CD4-positive, alpha-beta memory T cell (primary cell): ENCODE measurements at regions not wholly inside any gene's neighbourhood (a gene's known extent, or its start where the extent isn't known, plus 50 kb on each side); places are given as distances from the start of the nearest gene placed in this dataset.
"Not testable (repeated sequence)": the region's sequence is repeated elsewhere in the genome, so short reads cannot be mapped to it uniquely, and the experiment has no call there.

ENCODE experiments used
- CTCF ChIA-PET: fragments of 350-600 bp; sonication (Branson Sonifier 250); formaldehyde crosslinking; loops from one replicate; lab custom pipeline; 2021; ENCODE audit warnings: inconsistent platforms; ENCODE audit not compliant: partially characterized antibody; lab: Charles Lee
- POLR2A ChIA-PET: fragments of 350-600 bp; sonication (Branson Sonifier 250); formaldehyde crosslinking; loops from one replicate; lab custom pipeline; 2021; ENCODE audit not compliant: partially characterized antibody; lab: Charles Lee
- DNase-seq, 5 donors: peaks; one replicate each; pipeline versions ENCODE4 v3.0.0 to v3.0.0-alpha.2; 2020 to 2022; ENCODE audit warnings: mixed read lengths in 1 of 5
- H3K27ac ChIP-seq: one replicate; pipeline ENCODE4 v1.7.0; 2013; ENCODE audit warnings: low read depth, low read length
- H3K27me3 ChIP-seq: 2 replicates; pipeline ENCODE4 v1.7.0; 2013; ENCODE audit warnings: mild to moderate bottlenecking, low read length, moderate library complexity; ENCODE audit not compliant: insufficient read depth
- H3K36me3 ChIP-seq: 2 replicates; pipeline ENCODE4 v1.7.0; 2013; ENCODE audit warnings: mild to moderate bottlenecking, low read length, moderate library complexity; ENCODE audit not compliant: insufficient read depth
- H3K4me1 ChIP-seq: 2 replicates; pipeline ENCODE4 v1.7.0; 2013; ENCODE audit warnings: mild to moderate bottlenecking, low read length, moderate library complexity; ENCODE audit not compliant: insufficient read depth
- H3K4me3 ChIP-seq, 2 donors: one replicate each; pipeline ENCODE4 v1.7.0; 2013; ENCODE audit warnings: low read length in 2 of 2, mild to moderate bottlenecking in 1 of 2
- H3K9me3 ChIP-seq, 2 donors: one replicate each; pipeline ENCODE4 v1.7.0; 2013; ENCODE audit warnings: low read length in 2 of 2, control low read depth in 1 of 2; ENCODE audit not compliant: control insufficient read depth in 1 of 2
- H3K27ac Mint-ChIP-seq, 7 donors: one replicate each; pipeline ENCODE4 v1.8.0; 2020 to 2021; ENCODE audit warnings: mixed read lengths in 7 of 7, mild to moderate bottlenecking in 6 of 7, inconsistent platforms in 3 of 7, moderate library complexity in 3 of 7
- H3K27me3 Mint-ChIP-seq, 2 donors: one replicate each; pipeline ENCODE4 v1.8.0; 2020 to 2021; ENCODE audit warnings: mixed read lengths in 2 of 2
- H3K36me3 Mint-ChIP-seq, 2 donors: one replicate each; pipeline ENCODE4 v1.8.0; 2020 to 2021; ENCODE audit warnings: mixed read lengths in 2 of 2, inconsistent platforms in 1 of 2, mild to moderate bottlenecking in 1 of 2
- H3K4me1 Mint-ChIP-seq, 4 donors: one replicate each; pipeline ENCODE4 v1.8.0; 2020 to 2021; ENCODE audit warnings: mixed read lengths in 4 of 4, mild to moderate bottlenecking in 1 of 4
- H3K4me3 Mint-ChIP-seq, 8 donors: one replicate each; pipeline ENCODE4 v1.8.0; 2020 to 2021; ENCODE audit warnings: mixed read lengths in 8 of 8, mild to moderate bottlenecking in 7 of 8, moderate library complexity in 6 of 8, inconsistent platforms in 3 of 8
- H3K9me3 Mint-ChIP-seq, 8 donors: one replicate each; pipeline ENCODE4 v1.8.0; 2020 to 2021; ENCODE audit warnings: mixed read lengths in 8 of 8, mild to moderate bottlenecking in 5 of 8, inconsistent platforms in 3 of 8, moderate library complexity in 1 of 8
- intact Hi-C: fragments of 100-400 bp; cut with micrococcal nuclease; formaldehyde crosslinking; loops from one replicate; pipeline ENCODE4 v1.15.1; 2023

DNA sequence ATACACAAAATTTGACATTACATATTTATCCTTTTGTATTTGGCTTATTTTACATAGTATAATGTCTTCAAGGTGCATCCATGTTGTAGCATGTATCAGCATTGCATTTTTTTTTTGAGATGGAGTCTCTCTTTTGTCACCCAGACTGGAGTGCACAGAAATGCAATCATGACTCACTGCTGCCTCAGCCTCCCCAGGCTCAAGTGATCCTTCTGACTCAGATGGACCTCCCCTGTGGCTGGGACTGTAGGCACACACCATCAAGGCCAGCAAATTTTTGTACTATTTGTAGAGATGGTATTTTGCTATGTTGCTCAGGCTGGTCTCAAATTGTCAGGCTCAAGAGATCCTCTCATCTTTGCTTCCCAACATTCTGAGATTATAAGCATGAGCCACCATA lies 214.4 kb upstream of the ALG10B start:
- H3K4me3 Mint-ChIP-seq, result no peak overlapping the region
- Histone ChIP-seq H3K36me3 (no peaks in the 10 kb centered on the region), H3K9me3 (no peaks in the 10 kb centered on the region), H3K27me3 (no peaks in the 10 kb centered on the region), H3K4me3 (no peak overlapping the region), H3K4me1 (no peaks in the 10 kb centered on the region), H3K27ac (no peak overlapping the region)
- no peaks in the 10 kb centered on the region for H3K27me3 Mint-ChIP-seq
- CTCF ChIA-PET, result no interaction called here
- H3K36me3 Mint-ChIP-seq, result no peaks in the 10 kb centered on the region
- peaks cover 0 to 12% (median 5%) of the 10 kb centered on the region in 8 donors for H3K9me3 Mint-ChIP-seq
- intact Hi-C loops, result no loop called here
- POLR2A ChIA-PET, result no interaction called here
- H3K27ac Mint-ChIP-seq, result no peak overlapping the region
- no peak for DNase-seq
- H3K4me1 Mint-ChIP-seq, result no peaks in the 10 kb centered on the region

GRCh38 chr12:38110026-38110699 lies 206.4 kb upstream of the ALG10B start:
- intact Hi-C loops, result no loop called here
- no peak for DNase-seq
- Histone ChIP-seq H3K27me3 (no peaks in the 10 kb centered on the region), H3K4me3 (no peak overlapping the region), H3K36me3 (no peaks in the 10 kb centered on the region), H3K4me1 (no peaks in the 10 kb centered on the region), H3K9me3 (no peaks in the 10 kb centered on the region), H3K27ac (no peak overlapping the region)
- no peaks in the 10 kb centered on the region for H3K36me3 Mint-ChIP-seq
- H3K27me3 Mint-ChIP-seq, result peaks cover 0 to 1% of the 10 kb centered on the region in 2 donors
- ChIA-PET POLR2A (no interaction called here), CTCF (no interaction called here)
- peaks cover 0 to 3% (median 0%) of the 10 kb centered on the region in 8 donors for H3K9me3 Mint-ChIP-seq
- no peaks in the 10 kb centered on the region for H3K4me1 Mint-ChIP-seq
- H3K27ac Mint-ChIP-seq, result no peak overlapping the region
- no peak overlapping the region for H3K4me3 Mint-ChIP-seq

- Mint-ChIP-seq H3K27me3 (peaks cover 1 to 2% of the 10 kb centered on the region in 2 donors), H3K9me3 (peaks cover 0 to 5% (median under 1%) of the 10 kb centered on the region in 8 donors), H3K4me1 (no peaks in the 10 kb centered on the region), H3K27ac (no peak overlapping the region), H3K36me3 (no peaks in the 10 kb centered on the region), H3K4me3 (no peak overlapping the region)
- no peak overlapping the region for H3K4me3 ChIP-seq
- intact Hi-C loops, result no loop called here
- H3K27ac ChIP-seq, result no peak overlapping the region
- ChIA-PET POLR2A (no interaction called here), CTCF (no interaction called here)
- no peaks in the 10 kb centered on the region for H3K36me3 ChIP-seq
- no peak for DNase-seq
- H3K27me3 ChIP-seq, result no peaks in the 10 kb centered on the region
- no peaks in the 10 kb centered on the region for H3K9me3 ChIP-seq
- no peaks in the 10 kb centered on the region for H3K4me1 ChIP-seq
Measured at GRCh38 chr12:38113991-38114390, 202.6 kb upstream of the ALG10B start.

DNA sequence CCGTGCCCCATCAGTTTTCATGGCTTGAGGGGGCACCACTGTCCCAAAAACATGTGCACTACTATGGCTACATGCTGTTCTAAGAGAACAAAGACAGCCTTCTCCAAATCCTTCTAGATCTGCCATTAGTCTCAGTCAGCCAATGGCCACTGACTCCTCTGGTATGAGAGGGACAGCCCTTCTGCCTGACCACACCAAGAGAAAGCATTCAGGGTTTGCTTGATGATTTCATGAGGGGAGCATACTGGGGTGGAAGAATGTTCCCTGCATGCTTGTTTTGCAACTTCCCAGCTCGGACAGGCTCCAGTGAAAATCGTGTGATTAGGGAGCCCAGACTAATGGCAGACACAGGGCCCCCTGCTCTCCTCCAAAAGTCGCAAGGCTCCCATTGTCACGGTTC lies 199.6 kb upstream of the ALG10B start:
- H3K27me3 ChIP-seq, result no peaks in the 10 kb centered on the region
- no peak overlapping the region for H3K4me3 Mint-ChIP-seq
- no peaks in the 10 kb centered on the region for H3K36me3 Mint-ChIP-seq
- peaks cover 0 to 2% of the 10 kb centered on the region in 2 donors for H3K27me3 Mint-ChIP-seq
- H3K9me3 ChIP-seq, result no peaks in the 10 kb centered on the region
- no peaks in the 10 kb centered on the region for H3K4me1 ChIP-seq
- intact Hi-C loops, result no loop called here
- no peak overlapping the region for H3K27ac ChIP-seq
- no peak overlapping the region for H3K27ac Mint-ChIP-seq
- H3K36me3 ChIP-seq, result no peaks in the 10 kb centered on the region
- ChIA-PET CTCF (interaction anchor here (1.6 kb wide), 1 partner anchor 13 kb away, joined by 6 read pairs; no protein-coding TSS in a partner anchor), POLR2A (no interaction called here)
- peaks cover 0 to 5% (median under 1%) of the 10 kb centered on the region in 8 donors for H3K9me3 Mint-ChIP-seq
- no peak overlapping the region for H3K4me3 ChIP-seq
- DNase-seq, result no peak
- no peaks in the 10 kb centered on the region for H3K4me1 Mint-ChIP-seq

DNA sequence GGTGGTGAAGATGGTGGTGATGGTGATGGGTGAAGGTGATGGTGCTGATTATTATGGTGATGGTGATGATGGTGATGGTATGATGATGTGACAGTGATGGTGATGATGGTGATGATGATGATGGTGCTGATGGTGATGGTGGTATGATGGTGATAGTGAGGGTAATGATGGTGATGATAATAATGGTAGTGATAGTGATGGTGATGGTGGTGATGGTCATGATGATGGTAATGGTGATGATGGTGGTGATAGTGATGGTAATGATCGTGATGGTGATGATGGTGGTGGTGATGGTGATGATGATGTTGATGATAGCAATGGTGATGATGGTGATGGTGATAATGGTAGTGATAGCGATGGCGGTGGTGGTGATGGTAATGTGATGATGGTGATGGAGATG lies 197.9 kb upstream of the ALG10B start:
- Histone ChIP-seq H3K27me3 (no peaks in the 10 kb centered on the region), H3K4me1 (no peaks in the 10 kb centered on the region), H3K36me3 (no peaks in the 10 kb centered on the region), H3K9me3 (peaks cover 0 to 7% of the 10 kb centered on the region in 2 donors), H3K4me3 (no peak overlapping the region), H3K27ac (no peak overlapping the region)
- ChIA-PET POLR2A (no interaction called here), CTCF (no interaction called here)
- Mint-ChIP-seq H3K4me1 (no peaks in the 10 kb centered on the region), H3K9me3 (peaks cover 0 to 6% (median 4%) of the 10 kb centered on the region in 8 donors), H3K36me3 (no peaks in the 10 kb centered on the region), H3K27ac (no peak overlapping the region), H3K4me3 (no peak overlapping the region), H3K27me3 (peaks cover 0 to 2% of the 10 kb centered on the region in 2 donors)
- no peak for DNase-seq
- intact Hi-C loops, result no loop called here

- DNase-seq, result no peak
- Histone ChIP-seq H3K4me1 (no peaks in the 10 kb centered on the region), H3K36me3 (no peaks in the 10 kb centered on the region), H3K9me3 (peaks cover 0 to 7% of the 10 kb centered on the region in 2 donors), H3K27ac (no peak overlapping the region), H3K27me3 (no peaks in the 10 kb centered on the region), H3K4me3 (no peak overlapping the region)
- H3K36me3 Mint-ChIP-seq, result no peaks in the 10 kb centered on the region
- intact Hi-C loops, result no loop called here
- H3K9me3 Mint-ChIP-seq, result peaks cover 0 to 15% (median 6%) of the 10 kb centered on the region in 8 donors
- H3K27ac Mint-ChIP-seq, result no peak overlapping the region
- CTCF ChIA-PET, result no interaction called here
- H3K4me3 Mint-ChIP-seq, result no peak overlapping the region
- POLR2A ChIA-PET, result no interaction called here
- peaks cover 0 to 2% of the 10 kb centered on the region in 2 donors for H3K27me3 Mint-ChIP-seq
- H3K4me1 Mint-ChIP-seq, result no peaks in the 10 kb centered on the region
Measured at GRCh38 chr12:38120438-38120837, 196.1 kb upstream of the ALG10B start.

DNA sequence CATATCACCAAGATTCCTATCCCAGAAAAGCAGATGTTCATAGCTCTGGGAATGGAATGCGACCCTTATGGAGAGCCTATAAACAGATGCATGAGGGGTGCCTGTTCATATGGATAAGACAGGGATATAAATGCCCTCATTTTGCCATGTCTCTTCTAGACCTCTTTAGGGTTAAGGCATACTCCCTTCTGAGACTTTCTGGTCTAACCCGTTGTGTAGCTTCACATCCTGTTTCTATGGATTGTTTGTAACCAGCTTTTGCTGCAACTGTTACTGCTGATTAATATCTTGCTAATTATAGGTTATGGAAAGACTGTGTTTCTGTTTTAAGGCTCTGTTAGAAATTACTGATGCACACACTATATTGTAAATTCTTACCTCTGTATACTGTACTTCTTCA lies 193.5 kb upstream of the ALG10B start:
- H3K27ac ChIP-seq, H3K27ac Mint-ChIP-seq, H3K9me3 ChIP-seq, H3K4me3 ChIP-seq, H3K36me3 Mint-ChIP-seq, POLR2A ChIA-PET, H3K27me3 ChIP-seq, H3K4me3 Mint-ChIP-seq, H3K4me1 ChIP-seq, H3K36me3 ChIP-seq, H3K27me3 Mint-ChIP-seq, intact Hi-C loops, DNase-seq, H3K4me1 Mint-ChIP-seq: not testable (repeated sequence)
- H3K9me3 Mint-ChIP-seq, result peaks cover 0 to 15% (median 6%) of the 10 kb centered on the region in 8 donors
- CTCF ChIA-PET, result interaction anchor here (1.5 kb wide), 1 partner anchor 20 kb away, joined by 4 read pairs; no protein-coding TSS in a partner anchor
